HepG2 (cell line): ENCODE measurements at regions not wholly inside any gene's neighbourhood (a gene's known extent, or its start where the extent isn't known, plus 50 kb on each side); places are given as distances from the start of the nearest gene placed in this dataset.

Experiments
- ATAC-seq: fragments of 200-7000 bp; cut with Tn5 transposase; 3 replicates; pipeline ENCODE4 v1.9.1; 2020; ENCODE audit warnings: mild to moderate bottlenecking, moderate library complexity
- BruUV-seq: library from RNA; stranded (reverse); fragments of 400-500 nt; replicated peaks from 2 replicates; lab custom pipeline; 2021; lab: Mats Ljungman, UMichigan
- CTCF ChIA-PET: fragments of 300-600 bp; formaldehyde crosslinking; extraction: SDS; loops from one replicate; lab custom pipeline; 2021; ENCODE audit warnings: low total read pairs, inconsistent platforms, low intra/inter-chr PET ratio; lab: Yijun Ruan, JAX
- POLR2A ChIA-PET: fragments of 350-600 bp; sonication (Branson Sonifier 250); formaldehyde crosslinking; loops from one replicate; lab custom pipeline; 2020; ENCODE audit warnings: antibody characterized with exemption, inconsistent platforms; lab: Yijun Ruan, JAX
- DNase-seq: peaks from one replicate; pipeline ENCODE4 v3.0.0-alpha.2; 2015; ENCODE audit warnings: low spot score
- FAIRE-seq: peaks from 3 replicates; lab custom pipeline; 2011; peaks lifted over from hg19 to GRCh38; lab: Jason Lieb, UNC
- H2AFZ ChIP-seq: one replicate; pipeline ENCODE4 v1.6.1; 2011; ENCODE audit warnings: low read length, inconsistent platforms
- H3K27ac ChIP-seq: fragments of 300-600 bp; 3 replicates; pipeline ENCODE4 v1.8.0; 2011; ENCODE audit warnings: mixed run types, mild to moderate bottlenecking, mixed read lengths, low read length, inconsistent platforms; ENCODE audit not compliant: insufficient read depth; ENCODE audit errors: extremely low read length
- H3K27me3 ChIP-seq, 2 experiments: fragments of 200-600 bp in 1 of 2; 2 replicates in 1 of 2; 3 replicates in 1 of 2; pipeline versions ENCODE4 v1.6.0 to v1.8.0; 2011; ENCODE audit warnings: low read length in 2 of 2, mild to moderate bottlenecking in 2 of 2, moderate library complexity in 2 of 2, inconsistent platforms in 1 of 2; ENCODE audit not compliant: insufficient read depth in 2 of 2, control insufficient read depth in 1 of 2
- H3K36me3 ChIP-seq, 2 experiments: fragments of 200-600 bp in 1 of 2; replicated peaks in 1 of 2; 2 replicates in 1 of 2; 3 replicates in 1 of 2; pipeline versions ENCODE4 v1.5.1 to v1.8.0; 2011; ENCODE audit warnings: low read length in 2 of 2, inconsistent platforms in 1 of 2; ENCODE audit not compliant: insufficient read depth in 2 of 2, control insufficient read depth in 1 of 2
- H3K4me1 ChIP-seq: 2 replicates; pipeline ENCODE4 v1.5.1; 2012; ENCODE audit warnings: low read length, inconsistent platforms; ENCODE audit not compliant: insufficient read depth
- H3K4me2 ChIP-seq: 2 replicates; pipeline ENCODE4 v1.6.0; 2011; ENCODE audit warnings: low read depth, low read length, inconsistent platforms
- H3K4me3 ChIP-seq, 3 experiments: fragments of 200-600 bp in 1 of 3; sonication (generic), shearing (Covaris generic) in 1 of 3; replicated peaks in 1 of 3; 2 replicates each; pipeline ENCODE4 v1.5.1; 2011 to 2016; ENCODE audit warnings: low read length in 3 of 3, inconsistent platforms in 2 of 3, low read depth in 2 of 3, mild to moderate bottlenecking in 2 of 3, control low read depth in 1 of 3, mixed read lengths in 1 of 3; ENCODE audit not compliant: insufficient read depth in 1 of 3
- H3K79me2 ChIP-seq: one replicate; pipeline ENCODE4 v1.6.1; 2011; ENCODE audit warnings: low read length, inconsistent platforms; ENCODE audit not compliant: insufficient read depth
- H3K9ac ChIP-seq: 2 replicates; pipeline ENCODE4 v1.6.0; 2011; ENCODE audit warnings: mild to moderate bottlenecking, low read depth, low read length, inconsistent platforms; ENCODE audit not compliant: insufficient read depth
- H3K9me3 ChIP-seq: 2 replicates; pipeline ENCODE4 v1.5.1; 2012; ENCODE audit warnings: mild to moderate bottlenecking, low read length
- H4K20me1 ChIP-seq: 2 replicates; pipeline ENCODE4 v1.6.0; 2011; ENCODE audit warnings: inconsistent platforms, mild to moderate bottlenecking, low read length, moderate library complexity; ENCODE audit not compliant: insufficient read depth
- DR1 ChIP-seq: sonication (generic); formaldehyde crosslinking; IDR thresholded peaks from 2 replicates; pipeline ENCODE4 v1.8.0; 2021; ENCODE audit warnings: mild to moderate bottlenecking, missing genetic modification reagents, inconsistent platforms
- MED13 ChIP-seq: sonication (generic); formaldehyde crosslinking; IDR thresholded peaks from 2 replicates; pipeline ENCODE4 v1.5.0; 2020; ENCODE audit warnings: missing genetic modification reagents
- ZNF678 ChIP-seq: sonication (generic); formaldehyde crosslinking; IDR thresholded peaks from 2 replicates; pipeline ENCODE4 v1.4.0; 2020; ENCODE audit warnings: mild to moderate bottlenecking, missing genetic modification reagents
- ZSCAN21 ChIP-seq: sonication (generic); formaldehyde crosslinking; IDR thresholded peaks from 2 replicates; pipeline ENCODE4 v1.8.0; 2022; ENCODE audit warnings: mild to moderate bottlenecking, missing genetic modification reagents, moderate library complexity, borderline replicate concordance
- WGBS: methylation state at CpG from one replicate; pipeline ENCODE4 v1.1.6; 2017; ENCODE audit warnings: low lambda C conversion rate; 5-methylcytosine and 5-hydroxymethylcytosine counted together
- in situ Hi-C: cut with HindIII; loops from 2 replicates; pipeline ENCODE4 v1.10.0; 2017; ENCODE audit warnings: low pct_unique_long_range_greater_than_20kb; ENCODE audit not compliant: extremely low pct_ligation_motif_present
- intact Hi-C: fragments of 100-400 bp; cut with micrococcal nuclease; formaldehyde crosslinking; loops from one replicate; pipeline ENCODE4 v1.10.0; 2022; ENCODE audit not compliant: unreplicated experiment
- TF ChIP-seq, protein P1 (sequence below), 2 experiments: IDR thresholded peaks; 2 replicates each; pipeline ENCODE4 v1.6.1; 2011 to 2012; ENCODE audit warnings: low read length in 2 of 2, borderline replicate concordance in 1 of 2, low read depth in 1 of 2, mild to moderate bottlenecking in 1 of 2, moderate library complexity in 1 of 2
- TF ChIP-seq, protein P2 (sequence below): sonication (generic); formaldehyde crosslinking; IDR thresholded peaks from 2 replicates; pipeline ENCODE4 v1.4.0; 2020; ENCODE audit warnings: mild to moderate bottlenecking, missing genetic modification reagents
- TF ChIP-seq, protein P3 (sequence below): sonication (generic); formaldehyde crosslinking; IDR thresholded peaks from 2 replicates; pipeline ENCODE4 v1.4.0; 2020; ENCODE audit warnings: mild to moderate bottlenecking, missing genetic modification reagents

DNA sequence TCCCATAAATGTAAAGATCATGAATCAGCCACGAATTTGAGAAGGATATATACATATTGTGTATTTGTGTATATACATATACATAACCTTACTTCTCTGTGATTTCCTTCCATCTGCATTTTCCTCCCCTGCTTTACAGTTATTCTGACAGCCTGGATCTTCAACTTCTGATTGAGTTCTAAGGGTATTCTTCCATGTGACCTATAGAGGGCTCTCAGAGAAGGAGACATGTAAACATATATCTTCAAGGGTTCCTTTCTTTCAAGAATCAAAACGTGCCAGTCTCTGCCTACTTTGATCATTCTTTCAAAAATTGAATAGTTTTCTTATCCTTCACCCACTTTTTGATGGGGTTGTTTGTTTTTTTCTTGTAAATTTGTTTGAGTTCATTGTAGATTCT is 453.7 kb upstream of the POT1 start (continued):
- TF ChIP-seq, protein P1, sequence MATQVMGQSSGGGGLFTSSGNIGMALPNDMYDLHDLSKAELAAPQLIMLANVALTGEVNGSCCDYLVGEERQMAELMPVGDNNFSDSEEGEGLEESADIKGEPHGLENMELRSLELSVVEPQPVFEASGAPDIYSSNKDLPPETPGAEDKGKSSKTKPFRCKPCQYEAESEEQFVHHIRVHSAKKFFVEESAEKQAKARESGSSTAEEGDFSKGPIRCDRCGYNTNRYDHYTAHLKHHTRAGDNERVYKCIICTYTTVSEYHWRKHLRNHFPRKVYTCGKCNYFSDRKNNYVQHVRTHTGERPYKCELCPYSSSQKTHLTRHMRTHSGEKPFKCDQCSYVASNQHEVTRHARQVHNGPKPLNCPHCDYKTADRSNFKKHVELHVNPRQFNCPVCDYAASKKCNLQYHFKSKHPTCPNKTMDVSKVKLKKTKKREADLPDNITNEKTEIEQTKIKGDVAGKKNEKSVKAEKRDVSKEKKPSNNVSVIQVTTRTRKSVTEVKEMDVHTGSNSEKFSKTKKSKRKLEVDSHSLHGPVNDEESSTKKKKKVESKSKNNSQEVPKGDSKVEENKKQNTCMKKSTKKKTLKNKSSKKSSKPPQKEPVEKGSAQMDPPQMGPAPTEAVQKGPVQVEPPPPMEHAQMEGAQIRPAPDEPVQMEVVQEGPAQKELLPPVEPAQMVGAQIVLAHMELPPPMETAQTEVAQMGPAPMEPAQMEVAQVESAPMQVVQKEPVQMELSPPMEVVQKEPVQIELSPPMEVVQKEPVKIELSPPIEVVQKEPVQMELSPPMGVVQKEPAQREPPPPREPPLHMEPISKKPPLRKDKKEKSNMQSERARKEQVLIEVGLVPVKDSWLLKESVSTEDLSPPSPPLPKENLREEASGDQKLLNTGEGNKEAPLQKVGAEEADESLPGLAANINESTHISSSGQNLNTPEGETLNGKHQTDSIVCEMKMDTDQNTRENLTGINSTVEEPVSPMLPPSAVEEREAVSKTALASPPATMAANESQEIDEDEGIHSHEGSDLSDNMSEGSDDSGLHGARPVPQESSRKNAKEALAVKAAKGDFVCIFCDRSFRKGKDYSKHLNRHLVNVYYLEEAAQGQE (IDR thresholded peaks at IDR 0.05; ENCODE audit: borderline replicate concordance in 1 of 2, low read depth in 1 of 2, low read length in 2 of 2) = no peak
- TF ChIP-seq, protein P2, sequence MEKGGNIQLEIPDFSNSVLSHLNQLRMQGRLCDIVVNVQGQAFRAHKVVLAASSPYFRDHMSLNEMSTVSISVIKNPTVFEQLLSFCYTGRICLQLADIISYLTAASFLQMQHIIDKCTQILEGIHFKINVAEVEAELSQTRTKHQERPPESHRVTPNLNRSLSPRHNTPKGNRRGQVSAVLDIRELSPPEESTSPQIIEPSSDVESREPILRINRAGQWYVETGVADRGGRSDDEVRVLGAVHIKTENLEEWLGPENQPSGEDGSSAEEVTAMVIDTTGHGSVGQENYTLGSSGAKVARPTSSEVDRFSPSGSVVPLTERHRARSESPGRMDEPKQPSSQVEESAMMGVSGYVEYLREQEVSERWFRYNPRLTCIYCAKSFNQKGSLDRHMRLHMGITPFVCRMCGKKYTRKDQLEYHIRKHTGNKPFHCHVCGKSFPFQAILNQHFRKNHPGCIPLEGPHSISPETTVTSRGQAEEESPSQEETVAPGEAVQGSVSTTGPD (CRISPR knock-in tag) = no peak
- TF ChIP-seq MED13 (CRISPR knock-in tag) (no peak), ZNF678 (CRISPR knock-in tag) (no peak)

DNA sequence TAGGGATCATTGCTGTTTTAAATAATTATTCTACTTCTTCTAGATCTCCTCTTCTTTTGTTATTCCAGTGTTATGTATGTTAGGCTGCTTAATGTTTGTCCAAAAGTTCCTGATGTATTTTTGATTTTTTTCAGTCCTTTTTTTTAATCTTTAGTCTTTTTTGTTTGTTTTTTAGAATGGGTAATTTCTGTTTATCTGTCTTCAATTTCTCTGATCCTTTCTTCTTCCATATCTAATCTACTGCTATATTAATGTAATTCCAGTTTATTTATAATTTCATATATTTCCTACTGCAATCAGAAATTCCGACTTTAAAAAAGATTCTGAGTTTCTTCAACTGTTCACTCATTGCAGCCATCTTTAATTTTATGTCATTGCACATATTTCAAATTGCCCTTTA is 452.8 kb upstream of the POT1 start:
- no peaks in the 10 kb centered on the region for H4K20me1 ChIP-seq
- POLR2A ChIA-PET = no interaction called here
- H3K79me2 ChIP-seq = no peaks in the 10 kb centered on the region
- 2% methylated on average over 1 of the region's 1 CpG for WGBS
- H3K4me3 ChIP-seq = no peak overlapping the region
- no peak overlapping the region for H2AFZ ChIP-seq
- no peaks in the 10 kb centered on the region for H3K4me1 ChIP-seq
- intact Hi-C loops = no loop called here
- FAIRE-seq (no peak), DNase-seq (no peak), ATAC-seq (no peak)
- no peaks in the 10 kb centered on the region for H3K36me3 ChIP-seq
- H3K9me3 ChIP-seq = no peaks in the 10 kb centered on the region
- BruUV-seq = no TSS peak
- H3K9ac ChIP-seq = no peak overlapping the region
- TF ChIP-seq ZSCAN21 (CRISPR knock-in tag) (no peak), DR1 (CRISPR knock-in tag) (no peak)
- TF ChIP-seq, protein P3, sequence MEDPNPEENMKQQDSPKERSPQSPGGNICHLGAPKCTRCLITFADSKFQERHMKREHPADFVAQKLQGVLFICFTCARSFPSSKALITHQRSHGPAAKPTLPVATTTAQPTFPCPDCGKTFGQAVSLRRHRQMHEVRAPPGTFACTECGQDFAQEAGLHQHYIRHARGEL (CRISPR knock-in tag) = no peak
- H3K4me2 ChIP-seq = no peak overlapping the region
- in situ Hi-C loops = no loop called here
- H3K27me3 ChIP-seq = no peaks in the 10 kb centered on the region
- CTCF ChIA-PET = no interaction called here
- no peak overlapping the region for H3K27ac ChIP-seq
